MCF 10A (cell line): ENCODE measurements at regions not wholly inside any gene's neighbourhood (a gene's known extent, or its start where the extent isn't known, plus 50 kb on each side); places are given as distances from the start of the nearest gene placed in this dataset.

Experiments
- BruUV-seq: library from RNA; stranded (reverse); fragments of 400-500 nt; replicated peaks from 2 replicates; lab custom pipeline; 2021; lab: Mats Ljungman, UMichigan
- CTCF ChIA-PET: fragments of 300-600 bp; sonication (Branson Sonifier 250); formaldehyde crosslinking; extraction: SDS; loops from one replicate; lab custom pipeline; 2021; ENCODE audit warnings: antibody characterized with exemption, inconsistent platforms; lab: Yijun Ruan, JAX
- POLR2A ChIA-PET: fragments of 300-600, 350-650 bp; sonication (Branson Sonifier 250); formaldehyde crosslinking; extraction: SDS; loops from one replicate; lab custom pipeline; 2020; ENCODE audit warnings: antibody characterized with exemption, inconsistent platforms; lab: Yijun Ruan, JAX
- DNase-seq: peaks from one replicate; pipeline ENCODE4 v3.0.0-alpha.2; 2018; ENCODE audit not compliant: unreplicated experiment
- H3K27ac Mint-ChIP-seq: one replicate; pipeline ENCODE4 v1.8.0; 2022; ENCODE audit warnings: mild to moderate bottlenecking, low read depth, mixed read lengths; ENCODE audit not compliant: unreplicated experiment
- H3K27me3 Mint-ChIP-seq: one replicate; pipeline ENCODE4 v1.8.0; 2022; ENCODE audit warnings: mixed read lengths; ENCODE audit not compliant: insufficient read depth, unreplicated experiment
- H3K36me3 Mint-ChIP-seq: one replicate; pipeline ENCODE4 v1.8.0; 2022; ENCODE audit warnings: mild to moderate bottlenecking, moderate library complexity, mixed read lengths; ENCODE audit not compliant: insufficient read depth, unreplicated experiment
- H3K4me1 Mint-ChIP-seq: one replicate; pipeline ENCODE4 v1.8.0; 2022; ENCODE audit warnings: mixed read lengths; ENCODE audit not compliant: insufficient read depth, unreplicated experiment
- H3K4me3 Mint-ChIP-seq: one replicate; pipeline ENCODE4 v1.8.0; 2022; ENCODE audit warnings: mild to moderate bottlenecking, moderate library complexity, mixed read lengths; ENCODE audit not compliant: unreplicated experiment
- H3K9me3 Mint-ChIP-seq: one replicate; pipeline ENCODE4 v1.8.0; 2022; ENCODE audit warnings: mixed read lengths; ENCODE audit not compliant: unreplicated experiment
- intact Hi-C: fragments of 100-400 bp; cut with micrococcal nuclease; formaldehyde crosslinking; loops from 2 replicates; pipeline ENCODE4 v1.14.1; 2022
- TF ChIP-seq, protein P1 (sequence below): fragments of 200-600 bp; IDR thresholded peaks from one replicate; pipeline ENCODE4 v1.8.0; 2022; ENCODE audit warnings: antibody characterized with exemption, mild to moderate bottlenecking; ENCODE audit not compliant: unreplicated experiment

DNA sequence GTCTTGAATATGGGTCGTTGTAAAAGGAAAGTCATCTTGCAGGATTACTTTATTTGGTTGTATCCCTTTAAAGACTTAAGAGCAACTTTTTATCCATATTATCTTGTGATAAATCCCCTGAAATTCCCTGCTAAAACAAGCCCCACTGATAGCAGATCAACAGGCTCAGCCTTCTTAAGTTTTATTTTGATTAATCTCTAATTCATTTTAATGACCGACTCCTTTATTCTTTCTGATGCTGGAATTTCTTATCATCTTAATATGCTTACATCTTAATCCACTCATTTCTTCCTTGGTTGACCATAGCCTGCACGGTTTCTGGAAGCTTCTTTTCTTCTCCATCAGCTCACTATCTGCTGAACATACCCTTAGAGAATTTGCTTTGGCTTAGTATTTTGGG lies 188.5 kb upstream of the CCDC68 start:
- no peak overlapping the region for H3K4me3 Mint-ChIP-seq
- ChIA-PET CTCF (interaction anchor here (0.6 kb wide), 1 partner anchor 47 kb away, joined by 3 read pairs; no protein-coding TSS in a partner anchor), POLR2A (no interaction called here)
- H3K9me3 Mint-ChIP-seq, result peaks cover 6% of the 10 kb centered on the region
- H3K36me3 Mint-ChIP-seq, result no peaks in the 10 kb centered on the region
- H3K4me1 Mint-ChIP-seq, result no peaks in the 10 kb centered on the region
- TF ChIP-seq, protein P1, sequence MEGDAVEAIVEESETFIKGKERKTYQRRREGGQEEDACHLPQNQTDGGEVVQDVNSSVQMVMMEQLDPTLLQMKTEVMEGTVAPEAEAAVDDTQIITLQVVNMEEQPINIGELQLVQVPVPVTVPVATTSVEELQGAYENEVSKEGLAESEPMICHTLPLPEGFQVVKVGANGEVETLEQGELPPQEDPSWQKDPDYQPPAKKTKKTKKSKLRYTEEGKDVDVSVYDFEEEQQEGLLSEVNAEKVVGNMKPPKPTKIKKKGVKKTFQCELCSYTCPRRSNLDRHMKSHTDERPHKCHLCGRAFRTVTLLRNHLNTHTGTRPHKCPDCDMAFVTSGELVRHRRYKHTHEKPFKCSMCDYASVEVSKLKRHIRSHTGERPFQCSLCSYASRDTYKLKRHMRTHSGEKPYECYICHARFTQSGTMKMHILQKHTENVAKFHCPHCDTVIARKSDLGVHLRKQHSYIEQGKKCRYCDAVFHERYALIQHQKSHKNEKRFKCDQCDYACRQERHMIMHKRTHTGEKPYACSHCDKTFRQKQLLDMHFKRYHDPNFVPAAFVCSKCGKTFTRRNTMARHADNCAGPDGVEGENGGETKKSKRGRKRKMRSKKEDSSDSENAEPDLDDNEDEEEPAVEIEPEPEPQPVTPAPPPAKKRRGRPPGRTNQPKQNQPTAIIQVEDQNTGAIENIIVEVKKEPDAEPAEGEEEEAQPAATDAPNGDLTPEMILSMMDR, result no peak
- no peaks in the 10 kb centered on the region for H3K27me3 Mint-ChIP-seq
- intact Hi-C loops, result no loop called here
- H3K27ac Mint-ChIP-seq, result no peak overlapping the region
- no peak for DNase-seq
- no TSS peak for BruUV-seq

DNA sequence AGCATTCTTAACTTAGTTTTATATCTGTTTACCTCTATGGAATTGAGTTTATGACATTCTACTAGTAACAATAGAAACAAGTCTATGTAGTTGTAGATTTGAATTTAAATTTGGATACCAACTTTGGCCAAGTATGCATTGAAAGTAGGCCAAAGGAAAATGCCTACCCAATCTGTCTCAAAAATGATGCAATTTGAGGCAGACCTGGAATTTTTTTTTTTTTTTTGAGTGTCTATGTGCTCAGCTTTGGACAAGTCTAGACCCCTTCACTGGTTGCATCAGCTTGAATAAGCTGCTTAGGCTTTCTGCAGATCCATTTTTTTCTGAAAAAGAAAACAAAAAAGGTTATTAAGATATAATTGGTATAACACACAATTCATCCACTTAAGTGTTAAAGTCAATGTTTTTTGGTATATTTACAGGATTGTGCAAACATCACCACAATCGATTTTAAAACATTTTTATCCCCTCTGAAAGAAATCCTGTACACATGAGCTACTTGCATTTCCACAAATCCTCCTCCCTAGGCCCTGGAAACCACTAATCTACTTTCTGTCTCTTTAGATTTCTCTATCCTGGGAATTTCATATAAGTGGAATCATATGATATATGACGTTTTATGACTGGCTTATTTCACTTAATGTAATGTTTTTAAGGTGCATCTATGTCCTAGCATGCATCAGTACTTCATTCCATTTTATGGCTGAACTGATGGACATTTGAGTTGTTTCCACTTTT lies 185.1 kb upstream of the CCDC68 start:
- TF ChIP-seq, protein P1, result no peak
- no peak overlapping the region for H3K4me3 Mint-ChIP-seq
- H3K36me3 Mint-ChIP-seq, result no peaks in the 10 kb centered on the region
- H3K27me3 Mint-ChIP-seq, result no peaks in the 10 kb centered on the region
- ChIA-PET POLR2A (no interaction called here), CTCF (no interaction called here)
- H3K9me3 Mint-ChIP-seq, result peaks cover 6% of the 10 kb centered on the region
- DNase-seq, result no peak
- intact Hi-C loops, result no loop called here
- H3K27ac Mint-ChIP-seq, result no peak overlapping the region
- no TSS peak for BruUV-seq
- H3K4me1 Mint-ChIP-seq, result peaks cover 6% of the 10 kb centered on the region

DNA sequence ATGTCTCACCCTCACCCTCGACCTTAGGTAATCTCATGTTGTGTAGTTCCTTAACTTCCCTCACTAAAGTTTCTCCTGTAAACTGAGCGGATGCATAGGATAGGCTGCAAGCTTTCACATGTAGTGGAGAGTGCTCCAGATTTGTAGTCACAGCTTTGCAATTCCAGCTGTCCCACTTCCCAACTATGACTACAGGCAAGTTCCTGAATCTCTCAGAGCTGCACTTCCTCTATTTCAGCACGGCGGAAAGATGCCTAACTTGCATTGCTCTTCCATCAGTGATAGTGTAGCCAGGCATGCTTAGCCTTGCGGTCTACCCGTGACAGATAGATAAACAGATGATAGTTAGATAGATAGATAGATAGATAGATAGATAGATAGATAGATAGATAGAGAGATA lies 183.1 kb upstream of the CCDC68 start:
- ChIA-PET CTCF (no interaction called here), POLR2A (no interaction called here)
- DNase-seq, result no peak
- H3K9me3 Mint-ChIP-seq, result peaks cover 6% of the 10 kb centered on the region
- TF ChIP-seq, protein P1, result no peak
- H3K4me3 Mint-ChIP-seq, result no peak overlapping the region
- no peak overlapping the region for H3K27ac Mint-ChIP-seq
- no peaks in the 10 kb centered on the region for H3K36me3 Mint-ChIP-seq
- intact Hi-C loops, result no loop called here
- H3K27me3 Mint-ChIP-seq, result no peaks in the 10 kb centered on the region
- no TSS peak for BruUV-seq
- H3K4me1 Mint-ChIP-seq, result peaks cover 6% of the 10 kb centered on the region

DNA sequence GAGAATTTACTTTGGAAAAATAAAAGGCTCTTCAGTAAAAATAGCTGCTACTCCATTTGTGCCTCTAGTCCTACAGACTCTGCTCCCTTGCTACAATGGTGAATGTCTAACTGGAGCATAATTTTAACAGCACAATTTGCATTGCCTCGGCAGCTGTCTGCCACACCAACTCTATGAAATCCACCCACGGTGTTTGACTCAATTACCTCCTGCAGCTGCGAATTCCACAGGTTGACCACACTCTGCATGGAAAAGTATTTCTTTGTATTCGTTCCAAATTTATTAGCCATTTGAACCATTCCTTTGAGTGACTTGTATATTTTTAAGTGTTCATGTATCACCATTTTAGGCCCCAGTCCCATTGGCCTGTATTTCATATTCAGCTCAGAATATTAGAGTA lies 182.1 kb upstream of the CCDC68 start:
- Mint-ChIP-seq H3K27me3 (no peaks in the 10 kb centered on the region), H3K4me3 (no peak overlapping the region), H3K27ac (no peak overlapping the region), H3K36me3 (no peaks in the 10 kb centered on the region), H3K4me1 (peaks cover 6% of the 10 kb centered on the region), H3K9me3 (peaks cover 6% of the 10 kb centered on the region)
- intact Hi-C loops, result no loop called here
- no TSS peak for BruUV-seq
- CTCF ChIA-PET, result interaction anchor here (0.9 kb wide), 1 partner anchor 752 kb away, joined by 4 read pairs; no protein-coding TSS in a partner anchor
- POLR2A ChIA-PET, result no interaction called here
- no peak for DNase-seq
- TF ChIP-seq, protein P1, result no peak
